ENCODE measurements at regions not wholly inside any gene's neighbourhood (a gene's known extent, or its start where the extent isn't known, plus 50 kb on each side); places are given as distances from the start of the nearest gene placed in this dataset.

DNA sequence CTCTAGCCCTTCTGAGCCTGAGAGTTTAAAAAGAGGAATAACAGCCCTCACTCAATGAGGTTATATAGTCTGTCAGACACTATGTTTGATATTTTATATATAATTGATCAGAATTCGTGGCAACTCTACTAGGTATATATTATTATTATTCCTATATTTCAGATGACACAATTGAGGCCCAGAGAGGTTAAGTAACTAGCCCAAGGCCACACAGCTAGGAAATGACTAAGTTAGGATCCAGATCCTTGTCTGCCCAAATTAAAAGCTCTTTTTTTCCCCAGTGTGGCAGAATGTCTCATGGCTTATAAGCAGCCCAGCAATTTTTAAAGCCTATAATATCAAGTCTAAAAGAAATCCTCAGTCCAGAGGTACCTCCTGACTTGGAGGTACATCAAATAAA, 1119.9 kb upstream of the AUTS2 start:
- TF ChIP-seq, protein P1, sequence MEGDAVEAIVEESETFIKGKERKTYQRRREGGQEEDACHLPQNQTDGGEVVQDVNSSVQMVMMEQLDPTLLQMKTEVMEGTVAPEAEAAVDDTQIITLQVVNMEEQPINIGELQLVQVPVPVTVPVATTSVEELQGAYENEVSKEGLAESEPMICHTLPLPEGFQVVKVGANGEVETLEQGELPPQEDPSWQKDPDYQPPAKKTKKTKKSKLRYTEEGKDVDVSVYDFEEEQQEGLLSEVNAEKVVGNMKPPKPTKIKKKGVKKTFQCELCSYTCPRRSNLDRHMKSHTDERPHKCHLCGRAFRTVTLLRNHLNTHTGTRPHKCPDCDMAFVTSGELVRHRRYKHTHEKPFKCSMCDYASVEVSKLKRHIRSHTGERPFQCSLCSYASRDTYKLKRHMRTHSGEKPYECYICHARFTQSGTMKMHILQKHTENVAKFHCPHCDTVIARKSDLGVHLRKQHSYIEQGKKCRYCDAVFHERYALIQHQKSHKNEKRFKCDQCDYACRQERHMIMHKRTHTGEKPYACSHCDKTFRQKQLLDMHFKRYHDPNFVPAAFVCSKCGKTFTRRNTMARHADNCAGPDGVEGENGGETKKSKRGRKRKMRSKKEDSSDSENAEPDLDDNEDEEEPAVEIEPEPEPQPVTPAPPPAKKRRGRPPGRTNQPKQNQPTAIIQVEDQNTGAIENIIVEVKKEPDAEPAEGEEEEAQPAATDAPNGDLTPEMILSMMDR (IDR thresholded peaks at IDR 0.05; ENCODE audit: insufficient read depth, low read depth, low read length), result no peak
- no peak for TF ChIP-seq EZH2 (IDR thresholded peaks at IDR 0.05; ENCODE audit: insufficient read depth, low read length)

All from astrocyte (in vitro differentiated cells and primary cell).